Omental fat pad (tissue), 3 donors: ENCODE measurements at regions not wholly inside any gene's neighbourhood (a gene's known extent, or its start where the extent isn't known, plus 50 kb on each side); places are given as distances from the start of the nearest gene placed in this dataset.

ENCODE experiments used
- ATAC-seq: fragments of 150-250 bp; one replicate; pipeline ENCODE4 v1.9.1; 2016; ENCODE audit warnings: mild to moderate bottlenecking, moderate library complexity; ENCODE audit not compliant: low FRiP score
- DNase-seq: peaks from one replicate; pipeline ENCODE4 v3.0.0-alpha.2; 2019; ENCODE audit warnings: low spot score
- CTCF ChIP-seq, 3 donors: fragments of 450-650 bp; IDR thresholded peaks; one replicate each; pipeline ENCODE4 v1.5.1; 2016 to 2017; ENCODE audit warnings: antibody characterized with exemption in 3 of 3, mild to moderate bottlenecking in 3 of 3, moderate library complexity in 2 of 3

GRCh38 chr18:39178166-39178565 is 1612.6 kb upstream of the CELF4 start:
- no peak for TF ChIP-seq CTCF (IDR thresholded peaks at IDR 0.05)
- ATAC-seq (no peak), DNase-seq (no peak)

- DNase-seq (no peak), ATAC-seq (no peak)
- no peak for TF ChIP-seq CTCF (IDR thresholded peaks at IDR 0.05)
Measured at GRCh38 chr18:39172695-39173421, 1607.3 kb upstream of the CELF4 start.

- TF ChIP-seq CTCF (IDR thresholded peaks at IDR 0.05) = no peak
- DNase-seq = no peak
- no peak for ATAC-seq
Measured at GRCh38 chr18:39168723-39169122, 1603.1 kb upstream of the CELF4 start.

DNA sequence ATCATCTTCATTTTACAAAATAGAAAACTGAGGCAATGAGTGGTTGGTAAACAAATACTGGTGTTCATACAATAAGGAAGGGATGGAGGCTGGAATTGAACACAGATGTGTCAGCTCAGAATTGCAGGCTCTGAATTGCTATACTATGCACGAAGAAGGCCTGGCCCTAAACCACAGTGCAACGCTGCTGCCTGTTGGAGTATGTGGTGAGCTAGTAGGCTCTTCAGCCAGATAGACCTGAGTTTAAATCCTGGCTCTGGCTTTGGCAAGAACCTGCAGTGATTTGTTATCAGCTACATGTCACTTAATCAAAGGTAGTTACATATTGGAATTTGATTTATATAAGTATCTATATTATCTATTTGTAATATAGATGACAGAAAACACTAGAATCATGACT is 1602.4 kb upstream of the CELF4 start:
- no peak for TF ChIP-seq CTCF (IDR thresholded peaks at IDR 0.05)
- DNase-seq (no peak), ATAC-seq (no peak)

- ATAC-seq (no peak), DNase-seq (no peak)
- no peak for TF ChIP-seq CTCF (IDR thresholded peaks at IDR 0.05)
Measured at GRCh38 chr18:39166776-39167175, 1601.2 kb upstream of the CELF4 start.

- ATAC-seq (no peak), DNase-seq (no peak)
- TF ChIP-seq CTCF (IDR thresholded peaks at IDR 0.05) = no peak
Measured at GRCh38 chr18:39162013-39162827, 1596.6 kb upstream of the CELF4 start.
